Keratinocyte (primary cell): ENCODE measurements at regions not wholly inside any gene's neighbourhood (a gene's known extent, or its start where the extent isn't known, plus 50 kb on each side); places are given as distances from the start of the nearest gene placed in this dataset.

Source experiments
- DNase-seq: peaks from one replicate; pipeline ENCODE4 v3.0.0-alpha.2; 2011; ENCODE audit warnings: low read depth, missing footprints, low spot score
- FAIRE-seq: peaks from 2 replicates; lab custom pipeline; 2011; peaks lifted over from hg19 to GRCh38; lab: Jason Lieb, UNC
- H2AFZ ChIP-seq: 2 replicates; pipeline ENCODE4 v1.6.0; 2012; ENCODE audit warnings: low read length, control low read depth, inconsistent platforms; ENCODE audit not compliant: control insufficient read depth
- H3K27ac ChIP-seq: 2 replicates; pipeline ENCODE4 v1.5.1; 2011; ENCODE audit warnings: low read length; ENCODE audit not compliant: control insufficient read depth, insufficient read depth
- H3K27me3 ChIP-seq: 3 replicates; pipeline ENCODE4 v1.6.0; 2011; ENCODE audit warnings: low read length; ENCODE audit not compliant: control insufficient read depth, insufficient read depth; ENCODE audit errors: extremely low read depth
- H3K36me3 ChIP-seq, 2 experiments: 2 replicates in 1 of 2; 3 replicates in 1 of 2; pipeline ENCODE4 v1.5.1; 2011; ENCODE audit warnings: low read length in 2 of 2, mild to moderate bottlenecking in 1 of 2; ENCODE audit not compliant: control insufficient read depth in 2 of 2, insufficient read depth in 2 of 2; ENCODE audit errors: extremely low read depth in 1 of 2
- H3K4me1 ChIP-seq: 3 replicates; pipeline ENCODE4 v1.5.1; 2011; ENCODE audit warnings: low read length; ENCODE audit not compliant: control insufficient read depth, insufficient read depth; ENCODE audit errors: extremely low read depth
- H3K4me2 ChIP-seq: 3 replicates; pipeline ENCODE4 v1.6.0; 2011; ENCODE audit warnings: low read depth, low read length; ENCODE audit not compliant: control insufficient read depth, insufficient read depth; ENCODE audit errors: extremely low read depth
- H3K4me3 ChIP-seq, 3 experiments: fragments of 200-600 bp in 1 of 3; sonication (generic) in 1 of 3; 2 replicates in 2 of 3; 3 replicates in 1 of 3; pipeline ENCODE4 v1.5.1; 2011 to 2016; ENCODE audit warnings: low read length in 3 of 3, mild to moderate bottlenecking in 3 of 3, control low read depth in 2 of 3, inconsistent platforms in 1 of 3, low read depth in 1 of 3, mixed read lengths in 1 of 3, mixed run types in 1 of 3, moderate library complexity in 1 of 3; ENCODE audit not compliant: control insufficient read depth in 2 of 3, insufficient read depth in 2 of 3; ENCODE audit errors: extremely low read depth in 1 of 3
- H3K79me2 ChIP-seq: 2 replicates; pipeline ENCODE4 v1.6.0; 2012; ENCODE audit warnings: low read length; ENCODE audit not compliant: control insufficient read depth, insufficient read depth
- H3K9ac ChIP-seq: 3 replicates; pipeline ENCODE4 v1.6.0; 2011; ENCODE audit warnings: low read length; ENCODE audit not compliant: control insufficient read depth, insufficient read depth; ENCODE audit errors: extremely low read depth
- H3K9me1 ChIP-seq: 3 replicates; pipeline ENCODE4 v1.6.0; 2011; ENCODE audit warnings: low read length; ENCODE audit not compliant: control insufficient read depth, insufficient read depth; ENCODE audit errors: extremely low read depth
- H3K9me3 ChIP-seq: 2 replicates; pipeline ENCODE4 v1.5.1; 2012; ENCODE audit warnings: low read depth, low read length; ENCODE audit not compliant: control insufficient read depth
- H4K20me1 ChIP-seq: 3 replicates; pipeline ENCODE4 v1.6.0; 2011; ENCODE audit warnings: low read length; ENCODE audit not compliant: control insufficient read depth, insufficient read depth; ENCODE audit errors: extremely low read depth
- CTCF ChIP-seq, 3 experiments: IDR thresholded peaks in 1 of 3; conservative IDR thresholded peaks in 1 of 3; optimal IDR thresholded peaks in 1 of 3; 2 replicates in 2 of 3; 3 replicates in 1 of 3; pipeline versions ENCODE3 to v1.5.1; 2011; ENCODE audit warnings: low read length in 3 of 3, mild to moderate bottlenecking in 3 of 3, moderate library complexity in 2 of 3, control low read depth in 1 of 3, inconsistent platforms in 1 of 3; ENCODE audit not compliant: insufficient read depth in 2 of 3; ENCODE audit errors: extremely low read depth in 1 of 3
- EZH2 ChIP-seq: IDR thresholded peaks from one replicate; pipeline ENCODE4 v1.6.1; 2012; ENCODE audit warnings: inconsistent platforms, mild to moderate bottlenecking, low read length, moderate library complexity
- dilution Hi-C: fragments of 300-500 bp; cut with MboI; formaldehyde crosslinking; loops from one replicate; pipeline ENCODE4 v1.7.0; 2020; ENCODE audit warnings: low sequenced_read_pairs; ENCODE audit not compliant: extremely low pct_ligation_motif_present

- no peak for FAIRE-seq
- DNase-seq = no peak
- Histone ChIP-seq H3K27me3 (no peaks in the 10 kb centered on the region), H3K9me1 (no peaks in the 10 kb centered on the region), H2AFZ (no peak overlapping the region), H3K4me1 (no peaks in the 10 kb centered on the region), H3K79me2 (no peaks in the 10 kb centered on the region), H3K4me2 (no peak overlapping the region), H3K27ac (no peak overlapping the region), H3K9me3 (no peaks in the 10 kb centered on the region), H3K36me3 (no peaks in the 10 kb centered on the region), H3K4me3 (no peak overlapping the region), H4K20me1 (no peaks in the 10 kb centered on the region), H3K9ac (no peak overlapping the region)
- dilution Hi-C loops = no loop called here
- TF ChIP-seq EZH2 (no peak), CTCF (optimal IDR thresholded peaks at IDR 0.05 in 1 of 3, IDR thresholded peaks at IDR 0.05 in 1 of 3, conservative IDR thresholded peaks at IDR 0.05 in 1 of 3; ENCODE audit: extremely low read depth in 1 of 3, insufficient read depth in 2 of 3, low read length in 3 of 3) (no peak)
These were observed 385.5 kb downstream of the TENT5A start for GRCh38 chr6:81366972-81367371.

- H3K27ac ChIP-seq = no peak overlapping the region
- no peak overlapping the region for H3K4me3 ChIP-seq
- H3K4me1 ChIP-seq = no peaks in the 10 kb centered on the region
- H3K9me3 ChIP-seq = no peaks in the 10 kb centered on the region
- no peaks in the 10 kb centered on the region for H3K9me1 ChIP-seq
- no peaks in the 10 kb centered on the region for H3K79me2 ChIP-seq
- TF ChIP-seq CTCF (optimal IDR thresholded peaks at IDR 0.05 in 1 of 3, IDR thresholded peaks at IDR 0.05 in 1 of 3, conservative IDR thresholded peaks at IDR 0.05 in 1 of 3; ENCODE audit: extremely low read depth in 1 of 3, insufficient read depth in 2 of 3, low read length in 3 of 3) = no peak
- TF ChIP-seq EZH2 = no peak
- H3K4me2 ChIP-seq = no peak overlapping the region
- no peaks in the 10 kb centered on the region for H3K36me3 ChIP-seq
- H3K9ac ChIP-seq = no peak overlapping the region
- no peak for FAIRE-seq
- no peak for DNase-seq
- no peaks in the 10 kb centered on the region for H4K20me1 ChIP-seq
- no peak overlapping the region for H2AFZ ChIP-seq
- dilution Hi-C loops = no loop called here
- H3K27me3 ChIP-seq = no peaks in the 10 kb centered on the region
These were observed 390.2 kb downstream of the TENT5A start for GRCh38 chr6:81362246-81362645.
